ENCODE measurements at regions not wholly inside any gene's neighbourhood (a gene's known extent, or its start where the extent isn't known, plus 50 kb on each side); places are given as distances from the start of the nearest gene placed in this dataset.

GRCh38 chr1:30511991-30512913, 211.1 kb downstream of the MATN1 start:
- DNase-seq, result no peak

- no peak for DNase-seq
Observed at GRCh38 chr1:30511563-30511962, 211.8 kb downstream of the MATN1 start.

GRCh38 chr1:30511106-30511505, 212.3 kb downstream of the MATN1 start:
- DNase-seq, result no peak

- no peak for DNase-seq
Observed at GRCh38 chr1:30509670-30510069, 213.7 kb downstream of the MATN1 start.

GRCh38 chr1:30508611-30509010, 214.8 kb downstream of the MATN1 start:
- DNase-seq, result no peak

- no peak for DNase-seq
Observed at GRCh38 chr1:30508175-30508448, 215.3 kb downstream of the MATN1 start.

- DNase-seq, result no peak
Observed at GRCh38 chr1:30507401-30508174, 215.8 kb downstream of the MATN1 start.

- DNase-seq, result no peak
Observed at GRCh38 chr1:30507016-30507312, 216.4 kb downstream of the MATN1 start.

GRCh38 chr1:30506291-30507015, 216.9 kb downstream of the MATN1 start:
- no peak for DNase-seq

GRCh38 chr1:30505853-30506252, 217.5 kb downstream of the MATN1 start:
- no peak for DNase-seq

GRCh38 chr1:30492451-30492850, 230.9 kb downstream of the MATN1 start:
- DNase-seq, result no peak

- DNase-seq, result no peak
Observed at GRCh38 chr1:30491831-30492230, 231.6 kb downstream of the MATN1 start.

- no peak for DNase-seq
Observed at GRCh38 chr1:30490554-30491053, 232.8 kb downstream of the MATN1 start.

- DNase-seq, result no peak
Observed at GRCh38 chr1:30489737-30490389, 233.5 kb downstream of the MATN1 start.

GRCh38 chr1:30488324-30488913, 235.0 kb downstream of the MATN1 start:
- no peak for DNase-seq

GRCh38 chr1:30487042-30487441, 236.3 kb downstream of the MATN1 start:
- DNase-seq, result no peak

GRCh38 chr1:30485072-30485471, 238.3 kb downstream of the MATN1 start:
- DNase-seq, result no peak

GRCh38 chr1:30484668-30485067, 238.7 kb downstream of the MATN1 start:
- no peak for DNase-seq

- no peak for DNase-seq
Observed at GRCh38 chr1:30479575-30479974, 243.8 kb downstream of the MATN1 start.

- no peak for DNase-seq
Observed at GRCh38 chr1:30478799-30479563, 244.4 kb downstream of the MATN1 start.

GRCh38 chr1:30478283-30478682, 245.1 kb downstream of the MATN1 start:
- DNase-seq, result no peak

- DNase-seq, result no peak
Observed at GRCh38 chr1:30477588-30477987, 245.8 kb downstream of the MATN1 start.

Measured in NCI-H187 (cell line).